ENCODE measurements at regions not wholly inside any gene's neighbourhood (a gene's known extent, or its start where the extent isn't known, plus 50 kb on each side); places are given as distances from the start of the nearest gene placed in this dataset.

GRCh38 chr3:101156787-101157345 is 163.5 kb downstream of the IMPG2 start:
- no peak overlapping the region for H3K9ac ChIP-seq (ENCODE audit: low read depth in 1 of 3, low read length in 3 of 3)
- H3K36me3 ChIP-seq (ENCODE audit: control insufficient read depth in 3 of 3, insufficient read depth in 3 of 3, low read length in 3 of 3) = no peaks in the 10 kb centered on the region

GRCh38 chr3:101155825-101156224 is 162.6 kb upstream of the ABI3BP start:
- no peak overlapping the region for H3K4me3 ChIP-seq (ENCODE audit: low read length in 3 of 3)
- no peaks in the 10 kb centered on the region for H3K4me1 ChIP-seq (ENCODE audit: control insufficient read depth in 3 of 3, insufficient read depth in 3 of 3, low read length in 3 of 3)
- H3K27me3 ChIP-seq (ENCODE audit: control insufficient read depth in 3 of 3, insufficient read depth in 3 of 3, low read length in 3 of 3) = no peaks in the 10 kb centered on the region
- no peak overlapping the region for H3K27ac ChIP-seq (ENCODE audit: low read depth, low read length)
- no peak overlapping the region for H3K9ac ChIP-seq (ENCODE audit: low read depth in 1 of 3, low read length in 3 of 3)
- no peaks in the 10 kb centered on the region for H3K36me3 ChIP-seq (ENCODE audit: control insufficient read depth in 3 of 3, insufficient read depth in 3 of 3, low read length in 3 of 3)
- H3K9me3 ChIP-seq (ENCODE audit: control insufficient read depth in 3 of 3, low read length in 3 of 3) = no peaks in the 10 kb centered on the region

More at GRCh38 chr3:101156787-101157345, 163.5 kb downstream of the IMPG2 start:
- no peaks in the 10 kb centered on the region for H3K9me3 ChIP-seq (ENCODE audit: control insufficient read depth in 3 of 3, low read length in 3 of 3)
- no peaks in the 10 kb centered on the region for H3K27me3 ChIP-seq (ENCODE audit: control insufficient read depth in 3 of 3, insufficient read depth in 3 of 3, low read length in 3 of 3)
- no peak overlapping the region for H3K27ac ChIP-seq (ENCODE audit: low read depth, low read length)
- no peaks in the 10 kb centered on the region for H3K4me1 ChIP-seq (ENCODE audit: control insufficient read depth in 3 of 3, insufficient read depth in 3 of 3, low read length in 3 of 3)
- no peak overlapping the region for H3K4me3 ChIP-seq (ENCODE audit: low read length in 3 of 3)

GRCh38 chr3:101154401-101154800 is 161.2 kb upstream of the ABI3BP start:
- Histone ChIP-seq H3K4me1 (ENCODE audit: control insufficient read depth in 3 of 3, insufficient read depth in 3 of 3, low read length in 3 of 3) (no peaks in the 10 kb centered on the region), H3K36me3 (ENCODE audit: control insufficient read depth in 3 of 3, insufficient read depth in 3 of 3, low read length in 3 of 3) (no peaks in the 10 kb centered on the region), H3K4me3 (ENCODE audit: low read length in 3 of 3) (no peak overlapping the region), H3K27me3 (ENCODE audit: control insufficient read depth in 3 of 3, insufficient read depth in 3 of 3, low read length in 3 of 3) (no peaks in the 10 kb centered on the region), H3K27ac (ENCODE audit: low read depth, low read length) (no peak overlapping the region), H3K9me3 (ENCODE audit: control insufficient read depth in 3 of 3, low read length in 3 of 3) (no peaks in the 10 kb centered on the region), H3K9ac (ENCODE audit: low read depth in 1 of 3, low read length in 3 of 3) (no peak overlapping the region)

GRCh38 chr3:101151286-101151913 is 158.2 kb upstream of the ABI3BP start:
- H3K9ac ChIP-seq (ENCODE audit: low read depth in 1 of 3, low read length in 3 of 3) = no peak overlapping the region
- no peak overlapping the region for H3K4me3 ChIP-seq (ENCODE audit: low read length in 3 of 3)
- H3K36me3 ChIP-seq (ENCODE audit: control insufficient read depth in 3 of 3, insufficient read depth in 3 of 3, low read length in 3 of 3) = no peaks in the 10 kb centered on the region
- no peak overlapping the region for H3K27ac ChIP-seq (ENCODE audit: low read depth, low read length)
- no peaks in the 10 kb centered on the region for H3K9me3 ChIP-seq (ENCODE audit: control insufficient read depth in 3 of 3, low read length in 3 of 3)
- no peaks in the 10 kb centered on the region for H3K4me1 ChIP-seq (ENCODE audit: control insufficient read depth in 3 of 3, insufficient read depth in 3 of 3, low read length in 3 of 3)
- no peaks in the 10 kb centered on the region for H3K27me3 ChIP-seq (ENCODE audit: control insufficient read depth in 3 of 3, insufficient read depth in 3 of 3, low read length in 3 of 3)

- Histone ChIP-seq H3K9me3 (ENCODE audit: control insufficient read depth in 3 of 3, low read length in 3 of 3) (no peaks in the 10 kb centered on the region), H3K4me1 (ENCODE audit: control insufficient read depth in 3 of 3, insufficient read depth in 3 of 3, low read length in 3 of 3) (no peaks in the 10 kb centered on the region), H3K27ac (ENCODE audit: low read depth, low read length) (no peak overlapping the region), H3K36me3 (ENCODE audit: control insufficient read depth in 3 of 3, insufficient read depth in 3 of 3, low read length in 3 of 3) (no peaks in the 10 kb centered on the region), H3K9ac (ENCODE audit: low read depth in 1 of 3, low read length in 3 of 3) (no peak overlapping the region), H3K27me3 (ENCODE audit: control insufficient read depth in 3 of 3, insufficient read depth in 3 of 3, low read length in 3 of 3) (no peaks in the 10 kb centered on the region), H3K4me3 (ENCODE audit: low read length in 3 of 3) (no peak overlapping the region)
Measured at GRCh38 chr3:101150504-101150903, 157.3 kb upstream of the ABI3BP start.

- Histone ChIP-seq H3K9me3 (ENCODE audit: control insufficient read depth in 3 of 3, low read length in 3 of 3) (no peaks in the 10 kb centered on the region), H3K9ac (ENCODE audit: low read depth in 1 of 3, low read length in 3 of 3) (no peak overlapping the region), H3K4me1 (ENCODE audit: control insufficient read depth in 3 of 3, insufficient read depth in 3 of 3, low read length in 3 of 3) (no peaks in the 10 kb centered on the region), H3K36me3 (ENCODE audit: control insufficient read depth in 3 of 3, insufficient read depth in 3 of 3, low read length in 3 of 3) (no peaks in the 10 kb centered on the region), H3K27ac (ENCODE audit: low read depth, low read length) (no peak overlapping the region), H3K27me3 (ENCODE audit: control insufficient read depth in 3 of 3, insufficient read depth in 3 of 3, low read length in 3 of 3) (no peaks in the 10 kb centered on the region), H3K4me3 (ENCODE audit: low read length in 3 of 3) (no peak overlapping the region)
Measured at GRCh38 chr3:101149707-101150106, 156.5 kb upstream of the ABI3BP start.

- no peaks in the 10 kb centered on the region for H3K9me3 ChIP-seq (ENCODE audit: control insufficient read depth in 3 of 3, low read length in 3 of 3)
- H3K9ac ChIP-seq (ENCODE audit: low read depth in 1 of 3, low read length in 3 of 3) = no peak overlapping the region
- no peaks in the 10 kb centered on the region for H3K27me3 ChIP-seq (ENCODE audit: control insufficient read depth in 3 of 3, insufficient read depth in 3 of 3, low read length in 3 of 3)
- no peak overlapping the region for H3K4me3 ChIP-seq (ENCODE audit: low read length in 3 of 3)
- no peak overlapping the region for H3K27ac ChIP-seq (ENCODE audit: low read depth, low read length)
- no peaks in the 10 kb centered on the region for H3K36me3 ChIP-seq (ENCODE audit: control insufficient read depth in 3 of 3, insufficient read depth in 3 of 3, low read length in 3 of 3)
- no peaks in the 10 kb centered on the region for H3K4me1 ChIP-seq (ENCODE audit: control insufficient read depth in 3 of 3, insufficient read depth in 3 of 3, low read length in 3 of 3)
Measured at GRCh38 chr3:101149251-101149650, 156.0 kb upstream of the ABI3BP start.

GRCh38 chr3:101148001-101148400 is 154.8 kb upstream of the ABI3BP start:
- Histone ChIP-seq H3K36me3 (ENCODE audit: control insufficient read depth in 3 of 3, insufficient read depth in 3 of 3, low read length in 3 of 3) (no peaks in the 10 kb centered on the region), H3K27me3 (ENCODE audit: control insufficient read depth in 3 of 3, insufficient read depth in 3 of 3, low read length in 3 of 3) (no peaks in the 10 kb centered on the region), H3K4me3 (ENCODE audit: low read length in 3 of 3) (no peak overlapping the region), H3K4me1 (ENCODE audit: control insufficient read depth in 3 of 3, insufficient read depth in 3 of 3, low read length in 3 of 3) (no peaks in the 10 kb centered on the region), H3K9me3 (ENCODE audit: control insufficient read depth in 3 of 3, low read length in 3 of 3) (no peaks in the 10 kb centered on the region), H3K9ac (ENCODE audit: low read depth in 1 of 3, low read length in 3 of 3) (no peak overlapping the region), H3K27ac (ENCODE audit: low read depth, low read length) (no peak overlapping the region)

- Histone ChIP-seq H3K27ac (ENCODE audit: low read depth, low read length) (no peak overlapping the region), H3K9me3 (ENCODE audit: control insufficient read depth in 3 of 3, low read length in 3 of 3) (no peaks in the 10 kb centered on the region), H3K4me1 (ENCODE audit: control insufficient read depth in 3 of 3, insufficient read depth in 3 of 3, low read length in 3 of 3) (no peaks in the 10 kb centered on the region), H3K4me3 (ENCODE audit: low read length in 3 of 3) (no peak overlapping the region), H3K27me3 (ENCODE audit: control insufficient read depth in 3 of 3, insufficient read depth in 3 of 3, low read length in 3 of 3) (no peaks in the 10 kb centered on the region), H3K36me3 (ENCODE audit: control insufficient read depth in 3 of 3, insufficient read depth in 3 of 3, low read length in 3 of 3) (no peaks in the 10 kb centered on the region), H3K9ac (ENCODE audit: low read depth in 1 of 3, low read length in 3 of 3) (no peak overlapping the region)
Measured at GRCh38 chr3:101146946-101147345, 153.7 kb upstream of the ABI3BP start.

- no peaks in the 10 kb centered on the region for H3K9me3 ChIP-seq (ENCODE audit: control insufficient read depth in 3 of 3, low read length in 3 of 3)
- no peak overlapping the region for H3K9ac ChIP-seq (ENCODE audit: low read depth in 1 of 3, low read length in 3 of 3)
- no peaks in the 10 kb centered on the region for H3K27me3 ChIP-seq (ENCODE audit: control insufficient read depth in 3 of 3, insufficient read depth in 3 of 3, low read length in 3 of 3)
- H3K4me1 ChIP-seq (ENCODE audit: control insufficient read depth in 3 of 3, insufficient read depth in 3 of 3, low read length in 3 of 3) = no peaks in the 10 kb centered on the region
- H3K27ac ChIP-seq (ENCODE audit: low read depth, low read length) = no peak overlapping the region
- H3K4me3 ChIP-seq (ENCODE audit: low read length in 3 of 3) = no peak overlapping the region
- no peaks in the 10 kb centered on the region for H3K36me3 ChIP-seq (ENCODE audit: control insufficient read depth in 3 of 3, insufficient read depth in 3 of 3, low read length in 3 of 3)
Measured at GRCh38 chr3:101144105-101144504, 150.9 kb upstream of the ABI3BP start.
